Thymus (tissue), 11 donors: ENCODE measurements at regions not wholly inside any gene's neighbourhood (a gene's known extent, or its start where the extent isn't known, plus 50 kb on each side); places are given as distances from the start of the nearest gene placed in this dataset.

ENCODE experiments used
- DNase-seq, 9 donors: peaks; one replicate each; pipeline ENCODE4 v3.0.0-alpha.2; 2013; ENCODE audit warnings: low spot score in 9 of 9, low read depth in 6 of 9, missing footprints in 1 of 9
- H3K27ac ChIP-seq, 2 donors: one replicate each; pipeline ENCODE4 v1.5.1; 2013; ENCODE audit warnings: control low read depth in 1 of 2, low read depth in 1 of 2, low read length in 1 of 2, mild to moderate bottlenecking in 1 of 2, moderate library complexity in 1 of 2
- H3K27me3 ChIP-seq, 2 donors: one replicate each; pipeline ENCODE4 v1.5.1; 2013; ENCODE audit warnings: low read length in 1 of 2; ENCODE audit not compliant: control insufficient read depth in 2 of 2, insufficient read depth in 1 of 2
- H3K36me3 ChIP-seq, 2 donors: one replicate each; pipeline ENCODE4 v1.5.1; 2013; ENCODE audit warnings: low read length in 1 of 2, mild to moderate bottlenecking in 1 of 2, moderate library complexity in 1 of 2; ENCODE audit not compliant: control insufficient read depth in 2 of 2, insufficient read depth in 2 of 2
- H3K4me1 ChIP-seq, 2 donors: one replicate each; pipeline ENCODE4 v1.5.1; 2013; ENCODE audit warnings: low read length in 2 of 2; ENCODE audit not compliant: control insufficient read depth in 2 of 2, insufficient read depth in 2 of 2
- H3K4me3 ChIP-seq, 2 donors: one replicate each; pipeline ENCODE4 v1.5.1; 2013; ENCODE audit warnings: low read length in 2 of 2, control low read depth in 1 of 2, mild to moderate bottlenecking in 1 of 2
- H3K9me3 ChIP-seq, 2 donors: one replicate each; pipeline ENCODE4 v1.5.1; 2013; ENCODE audit warnings: low read length in 1 of 2, mild to moderate bottlenecking in 1 of 2; ENCODE audit not compliant: control insufficient read depth in 2 of 2, insufficient read depth in 1 of 2
- WGBS: extraction: QIAGEN DNeasy Blood & Tissue Kit; methylation state at CpG from one replicate; pipeline ENCODE4 v1.1.7; 2013; 5-methylcytosine and 5-hydroxymethylcytosine counted together
- donor health status: healthy.

DNA sequence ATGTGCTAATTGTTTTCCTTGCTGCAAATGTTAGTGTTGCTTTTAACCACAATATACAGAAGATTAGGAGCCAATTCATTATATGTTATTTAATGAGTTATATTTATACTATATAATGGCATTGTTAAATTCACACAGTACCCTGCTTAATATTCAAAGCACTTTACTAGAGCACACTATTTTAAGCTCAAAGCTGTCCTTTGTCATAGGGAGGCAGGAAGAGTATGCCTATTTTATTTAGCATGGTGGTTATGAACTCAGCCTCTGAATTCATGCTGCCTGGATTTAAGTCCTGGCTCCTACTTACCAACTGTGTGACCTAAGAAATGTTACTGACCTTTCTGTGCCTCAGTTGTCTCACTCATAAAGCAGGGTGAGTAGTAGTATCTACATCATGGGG is 80.5 kb downstream of the FASTKD2 start:
- H3K27me3 ChIP-seq, result no peaks in the 10 kb centered on the region
- H3K9me3 ChIP-seq, result no peaks in the 10 kb centered on the region
- no peak for DNase-seq
- no peaks in the 10 kb centered on the region for H3K36me3 ChIP-seq
- no peak overlapping the region for H3K27ac ChIP-seq
- no peak overlapping the region for H3K4me3 ChIP-seq
- H3K4me1 ChIP-seq, result no peaks in the 10 kb centered on the region

- Histone ChIP-seq H3K27me3 (no peaks in the 10 kb centered on the region), H3K4me3 (no peak overlapping the region), H3K4me1 (no peaks in the 10 kb centered on the region), H3K27ac (no peak overlapping the region), H3K9me3 (no peaks in the 10 kb centered on the region), H3K36me3 (no peaks in the 10 kb centered on the region)
- DNase-seq, result no peak
- WGBS, result 96% methylated on average over 3 of the region's 3 CpGs
Measured at GRCh38 chr2:206846331-206846730, 80.9 kb downstream of the FASTKD2 start.

DNA sequence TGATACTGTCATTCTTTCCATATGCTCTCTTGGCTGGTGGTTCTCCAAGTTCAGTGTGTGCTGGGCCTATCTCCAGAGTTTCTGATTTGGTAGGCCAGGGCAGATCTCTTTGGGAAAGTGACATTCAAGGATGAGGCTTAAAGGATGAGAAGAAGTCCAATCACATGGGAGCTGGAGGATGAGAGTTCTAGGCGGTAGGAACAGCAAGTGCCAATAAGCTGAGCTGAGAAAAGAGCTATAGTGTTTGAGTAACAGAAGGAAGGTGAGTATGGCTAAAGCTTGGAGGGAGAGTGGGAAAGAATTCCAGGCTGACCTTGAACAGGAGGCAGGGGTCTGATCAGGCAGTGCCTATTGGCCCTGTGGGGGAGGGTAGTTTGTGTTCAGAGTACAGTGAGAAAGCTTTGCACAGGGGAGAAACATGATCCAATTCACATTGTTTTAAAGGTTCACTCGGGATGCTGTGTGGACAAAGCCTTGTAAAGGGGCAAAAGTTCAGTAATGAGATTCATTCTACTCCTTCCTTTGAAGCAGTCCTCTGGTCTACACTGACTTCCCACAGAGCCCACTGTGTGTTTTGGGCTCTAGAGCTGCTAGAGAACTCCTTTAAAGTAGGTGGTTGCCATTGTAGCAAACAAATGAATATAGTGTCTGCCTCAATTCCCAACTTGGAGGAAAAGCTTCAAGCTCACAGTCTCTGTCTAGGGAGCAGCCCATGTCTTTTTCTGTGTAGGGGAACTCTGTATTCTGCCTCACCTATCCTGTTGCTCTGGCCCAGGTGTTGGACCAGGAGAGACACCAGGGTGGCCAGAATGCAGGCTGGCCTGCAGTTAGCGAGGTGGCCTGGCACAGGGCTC is 81.8 kb downstream of the FASTKD2 start:
- H3K27me3 ChIP-seq, result no peaks in the 10 kb centered on the region
- no peak overlapping the region for H3K4me3 ChIP-seq
- no peaks in the 10 kb centered on the region for H3K9me3 ChIP-seq
- no peak for DNase-seq
- no peaks in the 10 kb centered on the region for H3K36me3 ChIP-seq
- H3K27ac ChIP-seq, result no peak overlapping the region
- H3K4me1 ChIP-seq, result no peaks in the 10 kb centered on the region
- WGBS, result 96% methylated on average over 3 of the region's 3 CpGs

- Histone ChIP-seq H3K27ac (no peak overlapping the region), H3K4me1 (no peaks in the 10 kb centered on the region), H3K4me3 (no peak overlapping the region), H3K36me3 (no peaks in the 10 kb centered on the region), H3K27me3 (no peaks in the 10 kb centered on the region), H3K9me3 (no peaks in the 10 kb centered on the region)
- no peak for DNase-seq
Measured at GRCh38 chr2:206850369-206850768, 85.0 kb downstream of the FASTKD2 start.

DNA sequence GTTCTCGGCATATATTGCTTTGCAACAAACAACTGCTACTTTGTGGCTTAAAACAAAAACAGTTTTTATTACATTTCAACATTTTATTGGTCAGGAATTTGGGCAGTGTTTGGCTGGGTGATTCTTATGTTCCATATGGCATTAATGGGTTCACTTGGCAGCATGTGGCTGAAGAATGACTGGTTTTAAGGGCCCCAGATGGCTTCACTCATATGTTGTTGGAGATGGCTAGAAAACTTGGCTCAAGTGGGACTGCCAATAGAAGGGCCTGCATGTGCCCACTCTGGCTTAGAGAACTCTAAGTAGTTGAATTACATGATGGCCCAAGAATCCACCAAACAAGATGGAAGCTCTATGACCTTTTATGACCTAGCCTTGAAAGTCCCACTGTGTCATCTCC is 86.1 kb downstream of the FASTKD2 start:
- H3K27ac ChIP-seq, result no peak overlapping the region
- no peaks in the 10 kb centered on the region for H3K4me1 ChIP-seq
- no peak for DNase-seq
- H3K36me3 ChIP-seq, result no peaks in the 10 kb centered on the region
- H3K4me3 ChIP-seq, result no peak overlapping the region
- no peaks in the 10 kb centered on the region for H3K9me3 ChIP-seq
- no peaks in the 10 kb centered on the region for H3K27me3 ChIP-seq
- WGBS, result 99% methylated on average over 1 of the region's 1 CpG

GRCh38 chr2:206853915-206854314 is 85.4 kb upstream of the CPO start:
- WGBS, result 97% methylated on average over 4 of the region's 4 CpGs
- no peak overlapping the region for H3K4me3 ChIP-seq
- no peaks in the 10 kb centered on the region for H3K27me3 ChIP-seq
- H3K4me1 ChIP-seq, result peaks cover 4 to 7% of the 10 kb centered on the region in 2 donors
- no peak for DNase-seq
- H3K36me3 ChIP-seq, result no peaks in the 10 kb centered on the region
- no peaks in the 10 kb centered on the region for H3K9me3 ChIP-seq
- no peak overlapping the region for H3K27ac ChIP-seq

- H3K36me3 ChIP-seq, result no peaks in the 10 kb centered on the region
- no peaks in the 10 kb centered on the region for H3K27me3 ChIP-seq
- DNase-seq, result no peak
- H3K4me1 ChIP-seq, result peaks cover 6 to 15% of the 10 kb centered on the region in 2 donors
- no peak overlapping the region for H3K4me3 ChIP-seq
- no peaks in the 10 kb centered on the region for H3K9me3 ChIP-seq
- no peak overlapping the region for H3K27ac ChIP-seq
- WGBS, result 98% methylated on average over 10 of the region's 10 CpGs
Measured at GRCh38 chr2:206855585-206856433, 83.5 kb upstream of the CPO start.

DNA sequence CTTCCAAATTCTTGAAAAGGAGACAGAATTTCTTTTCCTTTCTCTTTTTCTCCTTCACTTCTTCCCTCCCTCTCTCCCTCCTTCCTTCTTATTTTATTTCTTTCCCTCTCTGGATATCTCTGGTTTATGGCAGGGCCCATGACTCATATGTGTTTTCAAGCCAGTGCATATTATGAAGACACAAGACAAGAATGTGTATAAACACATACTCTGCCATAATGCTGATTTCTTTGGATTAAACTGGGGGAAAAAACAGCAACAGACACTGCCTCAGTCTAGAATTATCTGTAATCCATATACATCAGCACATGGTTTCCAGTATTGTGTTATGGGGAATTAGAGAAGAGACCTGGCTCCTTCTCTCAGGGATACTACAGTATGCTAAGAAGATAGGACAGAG is 82.8 kb upstream of the CPO start:
- Histone ChIP-seq H3K27ac (no peak overlapping the region), H3K36me3 (no peaks in the 10 kb centered on the region), H3K9me3 (no peaks in the 10 kb centered on the region), H3K4me1 (peaks cover 6 to 15% of the 10 kb centered on the region in 2 donors), H3K4me3 (no peak overlapping the region), H3K27me3 (no peaks in the 10 kb centered on the region)
- no peak for DNase-seq

- 61% methylated on average over 4 of the region's 4 CpGs for WGBS
- no peaks in the 10 kb centered on the region for H3K27me3 ChIP-seq
Measured at GRCh38 chr2:206858687-206859329, 80.5 kb upstream of the CPO start.

More at GRCh38 chr2:206858687-206859329, 80.5 kb upstream of the CPO start:
- peak in 1 of 9 donors; percentile 2 for DNase-seq
- H3K4me3 ChIP-seq, result no peak overlapping the region
- peaks cover 6 to 15% of the 10 kb centered on the region in 2 donors for H3K4me1 ChIP-seq
- no peaks in the 10 kb centered on the region for H3K9me3 ChIP-seq
- H3K36me3 ChIP-seq, result no peaks in the 10 kb centered on the region
- peak overlapping the region; percentile 71 for H3K27ac ChIP-seq
